Fibroblast of lung (primary cell): ENCODE measurements at regions not wholly inside any gene's neighbourhood (a gene's known extent, or its start where the extent isn't known, plus 50 kb on each side); places are given as distances from the start of the nearest gene placed in this dataset.

ENCODE experiments used
- DNase-seq, 2 donors: peaks; one replicate each; pipeline versions ENCODE4 v3.0.0 to v3.0.0-alpha.2; 2010; ENCODE audit warnings: low read depth in 2 of 2
- H2AFZ ChIP-seq: 2 replicates; pipeline ENCODE4 v1.5.1; 2012; ENCODE audit warnings: low read length, control low read depth, inconsistent platforms
- H3K27ac ChIP-seq: 2 replicates; pipeline ENCODE4 v1.5.1; 2011; ENCODE audit warnings: low read length, control low read depth; ENCODE audit not compliant: insufficient read depth
- H3K27me3 ChIP-seq: 2 replicates; pipeline ENCODE4 v1.5.1; 2011; ENCODE audit warnings: mild to moderate bottlenecking, low read length; ENCODE audit not compliant: control insufficient read depth, insufficient read depth
- H3K36me3 ChIP-seq: 2 replicates; pipeline ENCODE4 v1.5.1; 2011; ENCODE audit warnings: low read length; ENCODE audit not compliant: control insufficient read depth, insufficient read depth
- H3K4me1 ChIP-seq: 2 replicates; pipeline ENCODE4 v1.5.1; 2011; ENCODE audit warnings: low read length; ENCODE audit not compliant: control insufficient read depth, insufficient read depth; ENCODE audit errors: extremely low read depth
- H3K4me2 ChIP-seq: 2 replicates; pipeline ENCODE4 v1.5.1; 2011; ENCODE audit warnings: low read length, control low read depth; ENCODE audit not compliant: insufficient read depth; ENCODE audit errors: extremely low read depth
- H3K4me3 ChIP-seq, 4 experiments: fragments of 200-600 bp in 1 of 4; sonication (generic) in 1 of 4; replicated peaks in 1 of 4; 2 replicates each; pipeline ENCODE4 v1.5.1; 2011 to 2016; ENCODE audit warnings: low read length in 4 of 4, low read depth in 3 of 4, mild to moderate bottlenecking in 3 of 4, control low read depth in 2 of 4, inconsistent platforms in 1 of 4, mixed read lengths in 1 of 4; ENCODE audit not compliant: insufficient read depth in 1 of 4; ENCODE audit errors: control extremely low read depth in 1 of 4
- H3K79me2 ChIP-seq: 2 replicates; pipeline ENCODE4 v1.5.1; 2012; ENCODE audit warnings: mild to moderate bottlenecking, low read length, inconsistent platforms; ENCODE audit not compliant: control insufficient read depth, insufficient read depth
- H3K9ac ChIP-seq: 2 replicates; pipeline ENCODE4 v1.5.1; 2011; ENCODE audit warnings: mild to moderate bottlenecking, low read length, control low read depth; ENCODE audit not compliant: insufficient read depth
- H3K9me3 ChIP-seq: 2 replicates; pipeline ENCODE4 v1.5.1; 2012; ENCODE audit warnings: low read depth, low read length; ENCODE audit not compliant: control insufficient read depth, insufficient read depth
- H4K20me1 ChIP-seq: 2 replicates; pipeline ENCODE4 v1.5.1; 2011; ENCODE audit warnings: low read length; ENCODE audit not compliant: control insufficient read depth, insufficient read depth; ENCODE audit errors: extremely low read depth
- EZH2 ChIP-seq: IDR thresholded peaks from 2 replicates; pipeline ENCODE4 v1.5.1; 2012; ENCODE audit warnings: low read length, control low read depth, mild to moderate bottlenecking; ENCODE audit errors: missing control alignments
- TF ChIP-seq, protein P1 (sequence below), 2 donors: IDR thresholded peaks in 1 of 2; conservative IDR thresholded peaks in 1 of 2; 1 replicate in 1 of 2; 2 replicates in 1 of 2; pipeline ENCODE4 v1.5.1; 2011 to 2012; ENCODE audit warnings: low read length in 2 of 2, control low read depth in 1 of 2, inconsistent platforms in 1 of 2, low read depth in 1 of 2, mild to moderate bottlenecking in 1 of 2

DNA sequence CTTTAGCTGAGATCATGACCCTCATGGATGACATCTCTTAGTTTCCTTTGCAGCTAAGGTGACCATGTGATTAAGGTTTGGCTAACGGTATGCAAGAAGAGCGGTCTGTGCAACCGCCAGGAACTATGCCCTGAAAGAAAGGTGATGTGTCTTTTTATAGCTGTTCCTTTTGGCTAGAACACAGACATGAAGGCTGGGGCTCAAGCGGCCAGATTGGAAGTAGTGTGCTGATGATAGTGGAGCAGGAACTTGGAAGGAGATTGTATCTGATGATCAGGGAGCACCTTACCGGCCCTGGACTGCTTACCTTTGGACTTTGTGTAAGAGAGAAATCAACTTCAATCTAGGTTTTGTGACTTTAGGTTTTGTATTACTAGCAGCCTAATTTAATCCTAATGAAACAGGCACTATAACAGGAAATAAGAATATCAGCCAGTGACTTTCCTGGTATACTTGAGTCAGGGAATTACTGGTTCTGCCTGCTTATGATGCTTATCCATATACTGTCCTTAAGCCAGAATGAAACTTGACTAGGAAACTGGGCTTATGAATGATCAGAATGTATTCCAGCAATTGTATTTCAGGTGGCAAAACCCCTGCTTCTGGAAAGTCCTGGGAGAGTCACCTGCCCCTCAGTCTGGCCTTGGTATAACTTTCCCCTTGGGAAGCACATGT is 164.3 kb upstream of the LRIG1 start:
- no peaks in the 10 kb centered on the region for H4K20me1 ChIP-seq
- H2AFZ ChIP-seq: no peak overlapping the region
- no peaks in the 10 kb centered on the region for H3K36me3 ChIP-seq
- no peaks in the 10 kb centered on the region for H3K79me2 ChIP-seq
- no peaks in the 10 kb centered on the region for H3K27me3 ChIP-seq
- H3K9ac ChIP-seq: no peak overlapping the region
- no peak overlapping the region for H3K27ac ChIP-seq
- H3K4me1 ChIP-seq: no peaks in the 10 kb centered on the region
- H3K9me3 ChIP-seq: no peaks in the 10 kb centered on the region
- H3K4me3 ChIP-seq: no peak overlapping the region
- DNase-seq: no peak
- H3K4me2 ChIP-seq: no peak overlapping the region
- TF ChIP-seq, protein P1, sequence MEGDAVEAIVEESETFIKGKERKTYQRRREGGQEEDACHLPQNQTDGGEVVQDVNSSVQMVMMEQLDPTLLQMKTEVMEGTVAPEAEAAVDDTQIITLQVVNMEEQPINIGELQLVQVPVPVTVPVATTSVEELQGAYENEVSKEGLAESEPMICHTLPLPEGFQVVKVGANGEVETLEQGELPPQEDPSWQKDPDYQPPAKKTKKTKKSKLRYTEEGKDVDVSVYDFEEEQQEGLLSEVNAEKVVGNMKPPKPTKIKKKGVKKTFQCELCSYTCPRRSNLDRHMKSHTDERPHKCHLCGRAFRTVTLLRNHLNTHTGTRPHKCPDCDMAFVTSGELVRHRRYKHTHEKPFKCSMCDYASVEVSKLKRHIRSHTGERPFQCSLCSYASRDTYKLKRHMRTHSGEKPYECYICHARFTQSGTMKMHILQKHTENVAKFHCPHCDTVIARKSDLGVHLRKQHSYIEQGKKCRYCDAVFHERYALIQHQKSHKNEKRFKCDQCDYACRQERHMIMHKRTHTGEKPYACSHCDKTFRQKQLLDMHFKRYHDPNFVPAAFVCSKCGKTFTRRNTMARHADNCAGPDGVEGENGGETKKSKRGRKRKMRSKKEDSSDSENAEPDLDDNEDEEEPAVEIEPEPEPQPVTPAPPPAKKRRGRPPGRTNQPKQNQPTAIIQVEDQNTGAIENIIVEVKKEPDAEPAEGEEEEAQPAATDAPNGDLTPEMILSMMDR (conservative IDR thresholded peaks at IDR 0.05 in 1 of 2, IDR thresholded peaks at IDR 0.05 in 1 of 2; ENCODE audit: low read depth in 1 of 2, low read length in 2 of 2): no peak
- no peak for TF ChIP-seq EZH2

DNA sequence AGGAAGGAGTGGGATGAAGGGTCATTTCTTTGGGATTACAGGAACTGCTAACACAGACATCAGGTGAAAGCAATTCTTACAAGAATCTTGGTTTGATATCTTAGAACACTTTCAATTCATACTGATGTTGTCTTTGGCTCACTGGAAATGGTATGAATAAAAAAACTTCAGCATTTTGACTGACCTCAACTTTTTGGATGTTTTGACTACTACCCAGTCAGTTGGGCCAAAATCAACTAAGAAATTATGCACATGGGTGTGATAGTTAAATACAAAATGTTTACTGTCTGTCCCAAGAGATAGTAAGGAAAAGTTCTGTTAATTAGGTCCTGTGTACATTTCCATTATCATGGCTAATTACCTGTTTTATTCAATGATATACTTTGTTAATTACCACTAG is 165.5 kb upstream of the LRIG1 start:
- no peaks in the 10 kb centered on the region for H3K4me1 ChIP-seq
- no peaks in the 10 kb centered on the region for H4K20me1 ChIP-seq
- no peak overlapping the region for H3K4me2 ChIP-seq
- no peaks in the 10 kb centered on the region for H3K9me3 ChIP-seq
- no peak overlapping the region for H3K27ac ChIP-seq
- no peak overlapping the region for H3K4me3 ChIP-seq
- no peaks in the 10 kb centered on the region for H3K27me3 ChIP-seq
- H3K9ac ChIP-seq: no peak overlapping the region
- H3K79me2 ChIP-seq: no peaks in the 10 kb centered on the region
- no peak for TF ChIP-seq EZH2
- TF ChIP-seq, protein P1 (conservative IDR thresholded peaks at IDR 0.05 in 1 of 2, IDR thresholded peaks at IDR 0.05 in 1 of 2; ENCODE audit: low read depth in 1 of 2, low read length in 2 of 2): no peak
- no peaks in the 10 kb centered on the region for H3K36me3 ChIP-seq
- peak in 1 of 2 donors; percentile 11 for DNase-seq
- no peak overlapping the region for H2AFZ ChIP-seq

DNA sequence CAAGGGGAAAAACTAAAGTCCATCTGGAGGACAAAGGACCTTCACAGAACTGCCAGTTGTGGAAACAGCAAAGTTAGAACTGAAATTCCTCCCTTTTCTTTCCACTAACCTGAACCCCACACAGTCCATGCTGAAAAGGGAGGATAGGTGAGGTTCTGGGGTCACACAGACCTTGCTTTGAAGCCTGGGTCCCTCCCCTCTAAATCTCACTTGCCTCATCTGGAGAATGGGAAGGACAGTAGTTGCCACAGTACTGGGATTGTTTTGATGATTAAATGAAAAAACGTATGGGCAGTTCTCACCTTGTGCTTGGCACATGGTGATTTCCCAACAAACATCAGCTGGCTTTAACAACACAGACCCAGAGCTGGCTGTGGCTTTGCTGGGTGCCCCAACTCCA is 166.4 kb upstream of the LRIG1 start:
- H3K9me3 ChIP-seq: no peaks in the 10 kb centered on the region
- no peak for DNase-seq
- H3K9ac ChIP-seq: no peak overlapping the region
- no peaks in the 10 kb centered on the region for H3K79me2 ChIP-seq
- H3K36me3 ChIP-seq: no peaks in the 10 kb centered on the region
- TF ChIP-seq EZH2: no peak
- TF ChIP-seq, protein P1 (conservative IDR thresholded peaks at IDR 0.05 in 1 of 2, IDR thresholded peaks at IDR 0.05 in 1 of 2; ENCODE audit: low read depth in 1 of 2, low read length in 2 of 2): no peak
- H4K20me1 ChIP-seq: no peaks in the 10 kb centered on the region
- no peak overlapping the region for H3K4me2 ChIP-seq
- no peak overlapping the region for H3K4me3 ChIP-seq
- H3K4me1 ChIP-seq: no peaks in the 10 kb centered on the region
- no peak overlapping the region for H3K27ac ChIP-seq
- no peak overlapping the region for H2AFZ ChIP-seq
- no peaks in the 10 kb centered on the region for H3K27me3 ChIP-seq
